NB4 (cell line): ENCODE measurements at regions not wholly inside any gene's neighbourhood (a gene's known extent, or its start where the extent isn't known, plus 50 kb on each side); places are given as distances from the start of the nearest gene placed in this dataset.

Source experiments
- CTCF ChIP-seq: IDR thresholded peaks from one replicate; pipeline ENCODE4 v1.5.1; 2012; ENCODE audit warnings: low read depth, low read length
- MAX ChIP-seq: IDR thresholded peaks from 2 replicates; pipeline ENCODE4 v1.6.1; 2011; ENCODE audit warnings: low read depth, low read length
- POLR2A ChIP-seq: IDR thresholded peaks from 2 replicates; pipeline ENCODE4 v1.6.1; 2011; ENCODE audit warnings: mild to moderate bottlenecking; ENCODE audit not compliant: insufficient read length; ENCODE audit errors: extremely low read depth

- TF ChIP-seq CTCF (no peak), MAX (no peak), POLR2A (no peak)
Measured at GRCh38 chr20:11677836-11678235, 239.9 kb upstream of the BTBD3 start.
